Type B pancreatic cell (in vitro differentiated cells): ENCODE measurements at regions not wholly inside any gene's neighbourhood (a gene's known extent, or its start where the extent isn't known, plus 50 kb on each side); places are given as distances from the start of the nearest gene placed in this dataset.
"Not testable (repeated sequence)": the region's sequence is repeated elsewhere in the genome, so short reads cannot be mapped to it uniquely, and the experiment has no call there.

ENCODE experiments used
- DNase-seq: peaks from one replicate; pipeline ENCODE4 v3.0.0; 2021; ENCODE audit warnings: mixed read lengths; ENCODE audit not compliant: unreplicated experiment; ENCODE audit errors: extremely low spot score
- H3K27ac Mint-ChIP-seq: 2 replicates; pipeline ENCODE4 v1.8.0; 2021; ENCODE audit warnings: mild to moderate bottlenecking, mixed read lengths
- H3K27me3 Mint-ChIP-seq: 2 replicates; pipeline ENCODE4 v1.8.0; 2021; ENCODE audit warnings: mixed read lengths
- H3K36me3 Mint-ChIP-seq: 2 replicates; pipeline ENCODE4 v1.8.0; 2021; ENCODE audit warnings: mixed read lengths
- H3K4me1 Mint-ChIP-seq: one replicate; pipeline ENCODE4 v1.8.0; 2021; ENCODE audit warnings: mixed read lengths; ENCODE audit not compliant: unreplicated experiment
- H3K4me3 Mint-ChIP-seq: 2 replicates; pipeline ENCODE4 v1.8.0; 2021; ENCODE audit warnings: mild to moderate bottlenecking, mixed read lengths
- H3K9me3 Mint-ChIP-seq: 2 replicates; pipeline ENCODE4 v1.8.0; 2021; ENCODE audit warnings: mixed read lengths
- CTCF ChIP-seq: fragments of 200-600 bp; sonication (generic); conservative IDR thresholded peaks from 2 replicates; pipeline ENCODE4 v1.5.0; 2021; ENCODE audit warnings: antibody characterized with exemption, mild to moderate bottlenecking

- no peak for DNase-seq
- no peaks in the 10 kb centered on the region for H3K36me3 Mint-ChIP-seq
- no peaks in the 10 kb centered on the region for H3K4me1 Mint-ChIP-seq
- H3K4me3 Mint-ChIP-seq, result no peak overlapping the region
- no peaks in the 10 kb centered on the region for H3K9me3 Mint-ChIP-seq
- H3K27me3 Mint-ChIP-seq, result no peaks in the 10 kb centered on the region
- no peak overlapping the region for H3K27ac Mint-ChIP-seq
- no peak for TF ChIP-seq CTCF
Measured at GRCh38 chr6:86629123-86629522, 308.2 kb upstream of the HTR1E start.

- Mint-ChIP-seq H3K9me3 (no peaks in the 10 kb centered on the region), H3K4me3 (no peak overlapping the region), H3K27me3 (no peaks in the 10 kb centered on the region), H3K4me1 (no peaks in the 10 kb centered on the region), H3K36me3 (no peaks in the 10 kb centered on the region), H3K27ac (no peak overlapping the region)
- DNase-seq, result no peak
- TF ChIP-seq CTCF, result no peak
Measured at GRCh38 chr6:86619428-86619827, 317.9 kb upstream of the HTR1E start.

DNA sequence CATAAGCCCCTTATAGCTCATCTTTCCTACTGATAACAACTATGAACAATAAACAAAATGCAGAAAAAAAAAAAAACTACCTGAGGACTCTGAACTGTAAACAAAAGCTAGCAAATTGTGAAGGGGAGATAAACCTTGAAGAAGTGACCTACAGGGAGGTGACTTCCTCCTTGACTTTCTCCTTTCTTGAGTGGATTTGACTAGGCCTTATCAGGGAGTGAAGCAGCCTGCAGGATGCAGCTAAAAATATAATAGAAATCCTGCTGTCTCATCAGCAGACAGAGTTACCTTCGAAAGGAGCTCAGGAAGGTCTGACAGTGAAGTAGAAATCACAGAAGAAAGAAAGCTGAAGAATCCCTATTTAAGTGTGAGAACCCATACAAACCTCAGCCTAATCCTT, 322.0 kb upstream of the HTR1E start:
- H3K9me3 Mint-ChIP-seq, result no peaks in the 10 kb centered on the region
- no peaks in the 10 kb centered on the region for H3K27me3 Mint-ChIP-seq
- DNase-seq, result no peak
- H3K36me3 Mint-ChIP-seq, result no peaks in the 10 kb centered on the region
- TF ChIP-seq CTCF, result no peak
- no peak overlapping the region for H3K27ac Mint-ChIP-seq
- no peak overlapping the region for H3K4me3 Mint-ChIP-seq
- H3K4me1 Mint-ChIP-seq, result no peaks in the 10 kb centered on the region

- Mint-ChIP-seq H3K9me3 (no peaks in the 10 kb centered on the region), H3K4me3 (no peak overlapping the region), H3K4me1 (peaks cover 12% of the 10 kb centered on the region), H3K27me3 (no peaks in the 10 kb centered on the region), H3K36me3 (no peaks in the 10 kb centered on the region), H3K27ac (no peak overlapping the region)
- no peak for TF ChIP-seq CTCF
- DNase-seq, result no peak
Measured at GRCh38 chr6:86609549-86610388, 327.6 kb upstream of the HTR1E start.

GRCh38 chr6:86603364-86603763, 334.0 kb upstream of the HTR1E start:
- not testable (repeated sequence) for H3K27me3 Mint-ChIP-seq, H3K9me3 Mint-ChIP-seq, H3K4me1 Mint-ChIP-seq, H3K27ac Mint-ChIP-seq, H3K4me3 Mint-ChIP-seq, DNase-seq, H3K36me3 Mint-ChIP-seq

DNA sequence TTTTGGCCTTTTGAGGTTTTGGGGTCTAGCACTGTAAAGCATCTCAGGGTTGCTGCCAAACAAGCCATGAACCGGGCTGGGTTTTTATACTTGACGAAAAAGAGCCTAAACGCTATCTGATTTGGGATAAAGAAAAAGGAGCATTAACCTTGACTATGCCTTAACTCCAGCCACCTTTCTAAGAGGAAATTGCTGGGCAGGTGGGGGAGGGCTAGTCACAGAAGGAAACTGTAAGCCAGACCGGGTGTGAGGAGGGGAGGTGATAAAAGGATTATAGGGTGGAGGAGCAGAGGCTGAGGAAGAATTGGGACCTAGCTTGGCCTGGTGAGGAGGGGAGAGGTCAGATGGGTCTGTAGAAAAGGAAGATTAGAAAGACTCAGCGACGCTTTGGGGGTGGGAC, 335.2 kb upstream of the HTR1E start:
- H3K36me3 Mint-ChIP-seq, H3K4me3 Mint-ChIP-seq, H3K27ac Mint-ChIP-seq, DNase-seq, H3K9me3 Mint-ChIP-seq, H3K27me3 Mint-ChIP-seq, H3K4me1 Mint-ChIP-seq: not testable (repeated sequence)

- not testable (repeated sequence) for H3K36me3 Mint-ChIP-seq, H3K4me1 Mint-ChIP-seq, H3K9me3 Mint-ChIP-seq, DNase-seq, H3K27ac Mint-ChIP-seq, H3K4me3 Mint-ChIP-seq, H3K27me3 Mint-ChIP-seq
Measured at GRCh38 chr6:86598969-86599368, 338.4 kb upstream of the HTR1E start.
